HG02938 (cell line): ENCODE measurements at regions not wholly inside any gene's neighbourhood (a gene's known extent, or its start where the extent isn't known, plus 50 kb on each side); places are given as distances from the start of the nearest gene placed in this dataset.

Experiments
- ATAC-seq: cut with Tn5 transposase; IDR thresholded peaks from one replicate; pipeline ENCODE4 v1.9.1; 2021; ENCODE audit warnings: mild to moderate bottlenecking, moderate library complexity; ENCODE audit not compliant: unreplicated experiment

DNA sequence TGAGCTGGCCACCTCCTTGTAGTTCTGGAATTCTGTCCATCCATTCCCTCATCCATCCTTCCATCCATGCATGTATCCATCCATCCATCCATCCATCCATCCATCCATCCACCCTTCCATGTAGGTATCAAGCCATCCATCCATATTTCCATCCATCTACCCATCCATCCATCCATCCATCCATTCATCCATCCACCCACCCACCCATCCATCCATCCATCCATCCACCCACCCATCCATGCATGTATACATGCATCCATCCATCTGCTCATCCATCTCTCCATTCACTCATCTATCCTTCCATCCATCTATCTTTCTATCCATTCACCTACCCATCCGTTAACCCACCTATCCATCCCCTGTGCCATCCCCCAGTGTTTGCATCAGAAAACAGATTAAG, 153.6 kb upstream of the STX18 start:
- ATAC-seq = no peak

DNA sequence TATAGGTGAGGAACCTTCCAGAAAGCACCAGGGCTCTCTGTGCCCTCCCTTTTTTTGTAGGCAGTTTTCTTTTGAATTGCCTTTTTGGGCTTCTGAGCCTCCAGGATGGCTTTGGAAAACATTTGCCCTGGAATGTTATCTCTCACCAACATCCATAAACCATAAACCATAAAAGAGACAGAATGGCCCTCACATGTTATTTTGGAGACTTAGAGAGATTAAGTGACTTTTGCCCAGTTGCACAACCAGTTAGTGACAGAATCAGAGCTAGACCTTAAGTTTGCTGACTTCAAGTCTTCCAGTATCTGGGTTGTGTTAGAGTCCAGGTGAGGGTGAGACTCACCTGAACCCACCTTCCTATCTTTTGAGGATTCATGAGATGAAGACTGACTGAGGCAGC, 153.0 kb upstream of the STX18 start:
- ATAC-seq = no peak

DNA sequence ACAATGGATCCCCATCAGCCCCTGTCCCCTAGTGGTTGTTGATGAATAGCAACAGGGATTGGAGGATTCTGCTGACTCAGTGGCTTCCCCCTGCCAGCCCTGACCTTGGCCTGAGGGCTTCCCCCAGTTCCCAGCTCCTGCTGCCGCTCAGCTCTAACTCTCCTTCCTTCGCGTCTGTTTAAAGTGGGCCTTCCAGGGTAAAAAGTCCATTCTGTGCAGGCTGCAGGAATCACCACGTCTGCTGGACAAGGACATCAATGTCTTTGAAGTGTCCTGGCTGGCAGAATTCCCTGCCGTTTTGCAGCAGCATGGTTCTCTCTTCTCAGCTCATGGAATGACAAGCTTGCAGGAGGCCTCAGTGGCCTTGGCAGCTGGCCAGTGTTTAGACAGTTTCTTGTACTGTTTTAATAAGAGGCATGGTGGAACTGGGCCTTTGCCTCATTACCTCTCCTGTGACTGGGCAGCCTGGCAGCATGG, 152.5 kb upstream of the STX18 start:
- ATAC-seq = no peak

DNA sequence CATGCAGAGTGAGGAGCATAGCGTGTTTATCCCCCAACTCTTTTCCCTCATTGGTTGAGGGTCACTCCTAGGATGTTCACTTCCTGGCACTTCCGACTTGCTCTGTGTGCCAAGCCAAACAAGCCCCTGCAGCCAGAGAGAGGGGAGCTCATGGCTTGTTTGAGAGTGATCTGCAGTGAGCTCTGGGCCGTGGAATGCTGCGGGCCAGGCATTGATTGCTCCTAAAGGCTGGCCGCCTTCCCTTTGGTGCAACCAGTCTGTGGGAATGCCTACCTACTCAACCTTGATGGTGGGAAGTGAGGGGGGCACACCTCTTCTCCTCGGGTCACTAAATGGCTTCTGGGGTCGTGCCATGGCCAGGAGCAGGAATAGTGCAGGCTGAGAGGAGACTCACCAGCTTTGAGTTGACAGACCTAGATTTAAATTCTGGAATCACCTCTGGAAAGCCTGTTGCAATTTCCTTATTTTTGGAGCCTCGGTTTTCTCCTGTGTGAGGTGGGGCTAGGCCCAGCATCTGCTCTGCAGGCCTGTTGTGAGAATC, 152.0 kb upstream of the STX18 start:
- ATAC-seq = no peak

DNA sequence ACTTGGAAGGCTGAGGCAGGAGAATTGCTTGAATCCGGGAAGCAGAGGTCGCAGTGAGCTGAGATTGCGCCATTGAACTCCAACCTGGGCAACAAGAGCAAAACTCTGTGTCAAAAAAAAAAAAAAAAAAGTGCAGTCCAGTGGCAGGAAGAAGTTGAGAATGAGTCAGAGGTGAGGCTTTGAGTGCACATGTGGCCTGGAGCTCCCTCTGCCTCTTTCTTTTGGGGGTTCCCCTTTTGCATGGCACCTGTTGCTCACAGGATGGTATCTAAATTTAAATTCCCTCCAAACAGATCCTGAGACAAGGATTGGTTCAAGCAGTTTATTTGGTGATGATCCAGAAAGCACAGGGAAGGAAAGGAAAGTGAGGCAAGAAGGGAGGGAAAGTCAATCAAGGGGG, 151.4 kb upstream of the STX18 start:
- peak; percentile 36 for ATAC-seq

DNA sequence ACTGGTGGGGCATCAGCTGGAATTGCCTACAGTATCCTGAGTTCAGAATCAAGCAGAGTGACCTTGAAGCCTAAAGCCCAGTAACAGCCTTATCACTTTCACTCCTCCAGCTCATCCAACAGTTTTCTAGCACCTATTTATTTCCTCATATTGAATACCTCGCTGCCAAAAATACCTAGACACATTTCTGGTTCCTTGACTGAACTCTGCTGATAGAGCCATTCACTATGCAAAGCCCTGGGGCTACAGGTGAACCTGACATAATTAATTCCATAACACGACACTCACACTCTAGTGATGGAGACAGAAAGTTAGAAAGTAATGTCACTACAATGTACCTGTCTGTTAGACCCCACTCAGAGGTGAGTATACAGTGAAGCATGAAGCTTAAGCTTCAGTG, 149.0 kb upstream of the STX18 start:
- ATAC-seq = no peak

DNA sequence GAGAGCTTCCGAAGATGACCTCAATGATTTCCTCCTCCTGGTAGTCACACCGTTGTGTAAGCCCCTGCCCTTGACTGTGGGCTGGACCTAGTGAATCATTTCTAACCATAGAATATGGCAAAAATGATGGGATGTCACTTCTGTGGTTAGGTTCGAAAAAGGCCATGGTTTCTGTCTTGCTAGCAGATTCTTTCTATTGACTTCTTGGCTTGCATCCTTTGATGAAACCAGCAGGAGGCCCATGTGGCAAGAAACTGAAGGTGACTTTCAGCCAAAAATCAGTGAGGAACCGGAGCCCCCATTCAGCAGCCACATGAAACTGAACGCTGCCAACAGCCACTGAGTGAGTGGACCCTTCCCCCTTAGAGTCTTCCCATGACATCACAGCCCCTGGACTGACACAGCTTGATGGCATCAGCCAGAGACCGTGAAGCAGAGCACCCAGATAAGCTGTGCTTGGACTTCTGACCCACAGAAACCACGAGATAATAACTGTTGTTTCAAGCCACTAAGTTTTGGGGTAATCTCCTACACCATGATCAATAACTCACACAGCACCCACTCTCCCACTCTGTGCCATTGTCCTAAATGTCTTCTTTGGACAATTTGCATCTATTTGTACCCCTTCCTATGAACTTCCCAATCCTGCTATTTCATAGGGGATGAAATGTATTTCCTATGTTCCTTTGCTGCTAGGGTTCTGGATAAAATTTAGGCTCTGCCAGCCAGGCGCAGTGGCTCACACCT, 148.0 kb upstream of the STX18 start:
- ATAC-seq = peak; percentile 84

DNA sequence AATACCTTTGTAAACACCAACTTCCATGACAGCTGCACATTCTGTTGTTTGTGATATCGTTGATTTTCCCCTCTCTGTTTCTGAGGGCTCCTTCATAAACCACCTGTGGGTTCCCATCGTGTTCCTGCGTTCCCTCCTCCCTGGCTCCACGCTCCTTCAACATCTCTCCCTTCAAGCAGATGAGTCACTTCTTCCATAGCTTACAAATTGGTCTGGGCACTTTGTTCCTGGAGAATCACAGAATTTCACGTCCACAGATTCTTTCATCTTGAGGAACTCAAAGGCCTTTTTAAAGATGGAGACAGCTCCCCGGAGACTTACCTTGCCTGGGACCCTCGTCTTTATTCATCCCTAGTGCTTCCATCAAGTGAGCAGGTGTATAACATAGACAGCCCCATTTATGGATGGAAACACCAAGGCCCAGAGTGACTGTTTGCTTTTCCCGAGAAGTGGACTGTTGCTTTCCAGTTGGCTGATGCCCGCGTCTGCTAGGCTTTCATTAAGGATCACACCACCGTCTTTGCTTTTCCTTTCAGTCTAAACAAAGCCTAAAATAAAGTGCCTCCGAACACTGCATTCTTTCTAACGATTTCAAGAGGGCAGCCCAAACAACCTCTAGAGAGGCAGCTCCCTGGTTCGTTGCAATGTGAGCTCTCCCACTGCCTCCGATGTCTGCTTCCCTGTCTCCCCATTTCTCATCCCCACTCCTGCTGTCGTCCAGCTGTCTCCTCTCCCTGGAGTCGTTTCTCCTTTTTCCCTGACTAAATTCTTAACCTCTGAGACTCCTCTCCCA, 146.3 kb upstream of the STX18 start:
- no peak for ATAC-seq

DNA sequence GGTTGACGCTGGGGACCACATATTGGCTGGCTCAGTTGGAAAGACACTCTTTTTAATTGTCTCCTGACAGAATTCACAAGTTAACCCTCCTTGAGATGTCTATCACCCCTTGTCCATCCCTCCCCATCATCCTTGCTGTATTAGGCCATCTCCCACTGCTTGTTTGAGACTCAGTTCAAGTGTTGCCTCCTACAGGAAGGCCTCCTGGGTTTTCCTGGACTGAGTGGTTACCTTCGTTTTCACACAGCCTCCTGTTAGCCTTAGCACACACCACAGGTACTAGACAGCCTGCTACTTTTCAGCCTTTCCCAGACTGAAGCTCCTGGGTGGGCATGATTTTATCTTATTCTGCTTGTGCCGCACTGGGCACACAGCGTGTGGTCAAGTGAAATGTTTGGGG, 145.3 kb upstream of the STX18 start:
- no peak for ATAC-seq

DNA sequence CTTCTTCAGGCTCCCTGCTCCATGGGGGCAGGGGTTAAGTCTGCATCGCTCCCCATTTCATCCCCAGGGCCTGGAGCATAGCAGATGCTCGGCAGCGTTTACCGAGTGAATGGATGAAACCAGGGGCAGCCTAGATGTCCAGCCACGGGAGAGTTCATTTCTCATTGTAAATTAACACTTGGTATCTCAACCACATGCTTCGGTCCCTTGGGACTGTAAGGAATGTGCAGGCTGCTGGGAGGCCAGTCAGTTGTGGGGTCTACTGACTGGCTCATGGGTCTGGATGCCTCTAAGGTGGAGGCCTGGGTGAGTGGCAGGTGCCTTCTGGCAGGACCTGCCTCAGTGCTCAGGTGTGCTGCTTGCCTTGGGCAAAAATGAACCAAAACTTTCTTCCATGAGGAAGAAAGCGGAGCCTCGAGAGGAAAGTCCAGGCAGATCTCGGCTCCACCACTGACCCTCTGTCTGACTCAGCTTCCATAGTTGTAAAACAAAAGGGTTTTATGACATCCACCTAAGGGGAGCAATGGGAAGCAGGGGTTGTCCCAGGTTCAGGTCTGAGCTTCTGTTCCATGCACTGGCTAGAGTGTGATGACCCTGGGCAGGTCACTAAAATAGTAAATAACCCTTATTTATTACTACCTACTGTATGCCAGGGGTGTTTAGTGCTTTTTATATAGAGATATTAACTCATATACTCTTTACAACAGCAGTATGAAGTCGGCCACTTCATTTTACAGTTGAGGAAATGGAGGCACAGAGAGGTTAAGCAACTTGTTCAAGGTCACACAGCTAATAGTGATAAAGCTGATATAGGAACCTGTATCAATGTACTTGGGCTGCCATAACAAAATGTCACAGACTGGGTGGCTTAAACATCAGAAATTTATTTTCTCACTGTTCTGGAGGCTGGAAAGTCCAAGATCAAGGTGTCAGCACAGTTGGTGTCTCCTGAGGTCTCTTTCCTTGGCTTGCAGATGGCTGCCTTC, 144.3 kb upstream of the STX18 start:
- ATAC-seq = no peak

DNA sequence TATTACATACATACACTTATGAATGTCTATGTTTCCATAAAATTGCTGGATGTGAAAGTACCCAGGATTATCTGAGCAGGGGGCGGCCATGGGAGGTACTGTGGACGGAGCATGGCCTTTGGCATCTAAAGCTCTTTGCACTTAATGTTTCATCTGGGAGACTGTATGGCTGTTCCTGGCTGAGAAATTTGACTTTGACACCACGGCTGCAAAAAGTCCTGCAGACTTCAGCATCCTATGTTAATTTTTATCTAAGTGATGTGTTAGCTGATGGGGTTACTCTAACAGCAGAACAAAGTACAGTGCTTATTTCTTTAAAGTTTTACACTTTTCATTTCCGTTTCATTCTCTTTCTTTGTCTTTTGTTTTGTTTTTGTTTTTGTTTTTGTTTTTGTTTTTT, 139.8 kb upstream of the STX18 start:
- no peak for ATAC-seq

DNA sequence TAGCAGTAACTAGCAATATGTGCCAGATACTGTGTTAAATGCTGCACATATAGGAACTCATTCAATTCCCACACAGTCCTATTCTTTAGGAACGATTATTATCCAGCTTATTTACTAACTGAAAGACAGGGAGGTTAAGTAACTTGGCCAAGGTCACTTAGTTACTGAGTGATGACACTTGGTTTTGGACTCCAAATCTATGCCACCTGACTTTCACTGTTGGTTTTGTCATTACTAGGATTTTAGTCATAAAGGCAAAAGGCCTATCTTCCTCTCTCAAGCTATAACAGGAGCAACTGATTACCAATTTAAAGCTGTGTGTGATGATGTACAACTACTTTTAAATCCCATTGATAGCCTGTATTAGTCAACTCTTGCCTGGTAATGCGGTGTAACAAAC, 138.9 kb upstream of the STX18 start:
- no peak for ATAC-seq

DNA sequence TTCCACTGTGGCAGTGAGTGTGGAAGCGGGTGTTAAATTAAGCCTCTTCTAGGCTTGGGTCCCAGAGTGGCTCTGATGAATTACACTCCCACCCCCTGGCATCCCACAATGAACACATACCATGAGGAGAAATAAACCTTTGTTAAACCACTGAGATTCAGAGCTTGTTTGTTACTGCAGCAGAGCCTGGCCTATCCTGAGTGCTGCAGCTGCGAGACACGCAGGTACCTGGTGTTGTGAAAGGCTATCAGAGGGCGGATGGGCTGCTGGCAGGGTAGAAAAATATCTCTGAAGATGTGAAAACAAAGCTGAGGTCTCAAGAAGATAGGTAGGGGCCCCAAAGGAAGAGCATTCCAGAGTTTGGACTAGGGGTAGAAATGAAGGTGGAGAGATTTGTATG, 138.4 kb upstream of the STX18 start:
- ATAC-seq = no peak

DNA sequence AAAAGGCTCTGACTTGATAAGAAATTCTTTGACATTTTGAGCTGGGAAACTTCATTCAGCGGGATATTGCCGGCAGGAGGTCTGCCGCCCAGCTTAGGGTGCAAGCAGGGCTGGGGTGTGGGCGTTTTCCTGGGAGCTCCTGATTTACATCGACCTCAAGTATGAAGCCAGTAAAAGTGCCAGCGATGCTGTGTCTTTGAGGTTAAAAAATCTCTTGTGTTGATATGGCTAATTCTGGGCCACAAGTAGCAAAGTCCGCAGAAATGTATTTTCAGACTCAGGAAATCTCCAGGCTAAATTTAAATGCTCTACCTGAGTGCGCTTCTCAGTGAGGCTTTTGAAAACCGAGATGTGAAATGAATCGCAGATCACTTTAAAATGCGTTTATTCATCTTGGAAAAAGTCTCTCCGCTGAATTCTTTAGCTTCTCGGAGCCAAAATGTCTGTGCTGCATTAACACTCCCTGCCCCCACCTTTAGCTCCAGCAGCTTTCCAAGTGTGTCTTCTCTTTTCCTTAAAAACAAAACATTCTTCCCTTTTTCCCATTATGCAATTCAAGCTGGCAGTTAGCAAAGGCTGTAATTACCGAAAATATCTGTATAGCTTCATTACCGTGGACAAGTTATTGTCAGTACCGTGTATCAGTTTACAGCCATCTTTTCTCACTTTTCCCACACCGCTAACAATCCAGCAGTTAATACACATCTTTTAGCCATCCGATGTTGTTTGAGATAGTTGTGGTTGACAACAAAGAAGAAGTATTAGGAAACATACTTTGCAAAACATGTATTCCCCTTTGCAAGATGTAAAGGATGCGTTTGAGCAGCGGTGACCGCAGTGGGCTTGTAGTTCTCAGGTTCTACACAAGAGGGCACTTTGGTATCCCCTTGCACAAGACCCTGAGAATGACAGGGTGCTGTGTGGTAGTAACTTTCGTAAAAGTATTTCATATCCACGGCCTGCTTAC, 136.0 kb upstream of the STX18 start:
- no peak for ATAC-seq

DNA sequence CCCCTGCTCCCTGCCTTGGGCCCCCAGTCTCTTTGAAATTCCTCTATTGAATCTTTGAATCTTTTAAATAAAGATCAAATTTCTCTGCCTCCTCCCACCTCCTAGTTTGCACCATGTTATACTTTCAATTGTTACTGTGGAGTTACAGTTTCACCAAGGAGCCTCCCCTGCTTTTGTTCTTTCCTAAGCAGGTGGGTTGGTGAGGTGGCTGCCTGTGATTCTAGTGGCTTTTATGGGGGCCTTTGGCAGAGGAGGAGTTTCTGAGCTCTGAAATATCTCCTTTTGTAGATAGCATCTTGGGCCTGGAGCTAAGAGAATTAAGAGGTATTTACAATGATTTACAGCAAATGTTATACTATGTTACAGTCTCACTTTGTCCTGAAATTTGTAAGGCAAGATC, 133.8 kb upstream of the STX18 start:
- ATAC-seq = no peak

DNA sequence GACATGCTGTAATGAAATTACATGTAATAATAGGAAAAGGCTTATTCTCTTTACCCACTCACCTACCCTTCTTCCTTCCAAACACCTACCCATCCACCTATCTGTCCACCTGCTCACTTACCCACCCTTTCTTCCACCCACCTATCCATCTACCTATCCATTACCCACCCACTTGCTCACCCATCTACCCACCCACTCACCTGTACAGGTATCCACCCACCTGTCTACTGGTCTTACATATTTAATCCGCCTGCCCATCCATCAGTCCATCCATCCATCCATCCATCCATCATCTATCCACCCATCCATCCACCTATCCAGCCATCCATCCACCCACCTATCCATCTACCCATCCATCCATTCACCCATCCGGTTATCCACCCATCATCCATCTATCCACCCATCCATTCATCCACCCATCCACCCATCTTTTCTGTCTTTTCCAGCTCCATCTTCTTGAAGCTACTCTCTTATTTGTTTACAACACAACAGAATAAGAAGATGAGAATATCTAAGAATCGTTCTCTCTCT, 133.3 kb upstream of the STX18 start:
- ATAC-seq = no peak

DNA sequence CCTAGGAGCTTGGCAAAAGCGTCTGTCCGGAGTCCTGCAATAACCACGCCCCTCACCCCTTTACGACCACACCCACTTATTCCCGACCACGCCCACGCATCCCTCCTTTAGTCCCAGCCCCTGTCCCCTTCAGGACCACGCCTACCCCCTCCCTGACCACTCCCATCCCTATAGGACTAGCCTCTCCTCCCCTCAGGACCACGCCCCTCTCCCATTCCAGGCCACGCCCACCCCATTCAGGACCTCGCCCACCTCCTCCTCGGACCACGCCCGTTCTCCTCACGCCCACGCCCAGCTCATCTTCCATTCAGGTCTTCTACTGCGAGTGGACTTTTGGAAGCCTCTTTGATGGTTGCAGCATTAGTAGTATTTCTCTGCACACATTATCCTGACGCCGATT, 131.2 kb upstream of the STX18 start:
- no peak for ATAC-seq

DNA sequence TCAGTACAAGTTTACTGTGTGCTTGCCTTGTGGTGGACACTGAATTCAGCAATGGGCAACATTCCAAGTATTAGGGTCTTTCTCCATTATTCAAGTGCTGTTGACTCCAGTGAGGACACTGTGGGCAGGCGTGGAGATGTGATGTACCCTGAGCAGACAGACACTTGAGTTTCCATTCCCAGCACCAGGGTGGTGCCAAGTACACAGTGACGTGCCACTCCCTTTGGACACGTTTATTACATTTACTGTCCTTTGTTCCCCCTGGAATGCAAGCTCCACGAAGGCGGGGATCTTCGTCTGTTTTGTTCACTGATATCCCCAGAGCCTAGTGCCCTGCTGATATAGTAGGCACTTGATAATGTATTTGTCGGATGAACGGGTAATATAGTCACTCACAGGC, 130.6 kb upstream of the STX18 start:
- ATAC-seq = no peak

DNA sequence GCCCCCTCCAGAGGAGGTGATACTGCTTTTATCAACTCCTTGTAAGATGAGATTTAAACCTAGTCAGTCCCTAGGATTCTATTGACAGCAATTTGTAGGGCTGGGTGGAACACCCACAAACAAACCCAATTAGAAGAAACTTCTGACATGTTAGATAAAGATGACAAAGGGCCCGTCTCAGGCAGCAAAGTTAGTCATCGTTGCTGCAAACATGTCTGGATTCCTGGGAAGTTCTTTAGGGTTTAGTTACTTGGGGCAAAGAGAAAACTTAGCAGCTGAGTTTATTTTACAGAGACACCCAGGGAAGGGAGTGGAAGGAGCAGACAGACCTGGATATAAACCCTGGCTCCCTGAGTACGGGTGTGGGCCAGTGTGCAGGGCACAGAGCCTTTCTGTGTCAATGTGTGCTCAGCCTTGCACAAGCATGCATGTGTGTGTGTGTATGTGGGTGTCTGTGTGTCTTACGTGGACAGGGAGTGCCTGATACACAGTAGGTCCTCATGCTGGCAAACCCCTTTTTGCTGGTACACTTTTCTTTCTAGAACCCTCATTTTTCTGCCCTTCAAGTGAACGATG, 130.0 kb upstream of the STX18 start:
- ATAC-seq = no peak
